Activated CD8-positive, alpha-beta memory T cell treated with anti-CD3 and anti-CD28 coated beads for 4 hours (primary cell): ENCODE measurements at regions not wholly inside any gene's neighbourhood (a gene's known extent, or its start where the extent isn't known, plus 50 kb on each side); places are given as distances from the start of the nearest gene placed in this dataset.
A peak's percentile ranks its signal among the peaks of the same experiment; 100 is the strongest.

Source experiments
- DNase-seq, 2 donors: peaks; one replicate each; pipeline ENCODE4 v3.0.0-alpha.2; 2020; ENCODE audit warnings: low read depth in 2 of 2

DNA sequence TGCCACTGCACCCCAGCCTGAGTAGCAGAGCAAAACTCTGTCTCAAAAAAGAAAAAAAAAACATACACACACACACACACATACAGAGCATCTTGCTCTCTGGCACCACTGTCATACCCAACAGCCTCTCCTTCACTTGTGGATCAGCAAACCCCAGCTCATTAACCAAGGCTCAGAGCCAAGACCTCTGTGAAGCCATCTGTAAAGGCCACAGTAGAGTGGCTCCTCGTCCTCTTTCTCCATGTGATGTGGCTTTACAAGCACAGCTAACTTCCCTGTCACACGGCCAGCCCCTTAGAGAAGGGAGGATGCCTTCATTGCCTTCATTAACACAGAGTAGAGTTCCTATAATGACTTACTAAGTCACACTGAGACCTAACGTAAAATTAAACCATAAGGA is 62.7 kb upstream of the LSM14A start:
- DNase-seq = no peak

DNA sequence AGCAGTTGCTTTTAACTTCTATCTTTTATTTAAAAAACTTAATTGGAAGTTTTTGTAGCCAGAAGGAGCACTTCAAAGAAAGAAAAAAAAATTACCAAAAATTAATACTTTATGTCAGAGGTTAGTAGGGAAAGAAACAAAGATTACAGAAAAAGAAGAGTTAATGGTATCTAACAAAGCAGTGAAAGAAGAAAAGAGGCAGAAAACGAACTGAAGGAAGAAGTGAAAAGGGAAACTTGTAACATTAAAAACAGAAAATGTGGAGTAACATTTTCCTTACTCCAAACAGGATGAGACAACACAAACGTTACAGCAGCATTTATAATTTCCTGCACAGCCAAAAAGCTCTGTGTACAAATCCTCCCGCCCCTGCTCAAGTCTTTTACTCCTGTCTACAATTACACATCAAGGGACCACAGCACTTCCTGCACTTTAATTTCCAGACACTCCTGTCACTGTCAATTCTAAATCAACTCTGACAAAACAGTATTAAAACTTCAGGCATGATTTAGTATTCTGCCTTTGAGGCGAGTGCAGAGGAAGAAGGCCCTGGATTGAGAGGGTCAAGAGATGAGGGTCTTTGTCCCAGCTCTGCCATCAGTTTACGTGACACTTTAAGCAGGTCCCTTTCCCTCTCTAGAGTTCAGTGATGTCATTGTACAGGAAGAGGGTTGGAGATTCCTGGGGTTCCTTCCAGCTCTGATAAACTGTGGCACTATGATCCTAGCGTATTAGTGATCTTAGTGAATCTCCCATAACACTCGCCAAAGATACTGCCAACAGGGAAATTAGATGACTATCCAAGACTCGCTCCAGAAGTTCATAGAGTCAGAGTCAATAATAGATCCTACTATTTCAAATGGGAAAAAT is 53.2 kb upstream of the LSM14A start:
- DNase-seq = no peak

DNA sequence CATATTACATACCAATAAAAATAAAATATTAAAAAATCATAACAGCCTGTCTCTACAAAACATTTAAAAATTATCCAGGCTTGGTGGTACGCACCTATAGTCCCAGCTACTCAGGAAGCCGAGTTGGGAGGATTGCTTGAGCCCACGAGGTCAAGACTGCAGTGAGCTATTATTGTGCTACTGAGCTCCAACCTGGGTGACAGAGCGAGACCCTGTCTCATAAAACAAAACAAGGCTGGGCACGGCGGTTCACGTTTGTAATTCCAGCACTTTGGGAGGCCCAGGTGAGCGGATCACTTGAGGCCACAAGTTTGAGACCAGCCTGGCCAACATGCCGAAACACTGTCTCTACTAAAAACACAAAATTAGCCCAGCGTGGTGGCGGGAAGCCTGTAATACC is 52.2 kb upstream of the LSM14A start:
- no peak for DNase-seq

DNA sequence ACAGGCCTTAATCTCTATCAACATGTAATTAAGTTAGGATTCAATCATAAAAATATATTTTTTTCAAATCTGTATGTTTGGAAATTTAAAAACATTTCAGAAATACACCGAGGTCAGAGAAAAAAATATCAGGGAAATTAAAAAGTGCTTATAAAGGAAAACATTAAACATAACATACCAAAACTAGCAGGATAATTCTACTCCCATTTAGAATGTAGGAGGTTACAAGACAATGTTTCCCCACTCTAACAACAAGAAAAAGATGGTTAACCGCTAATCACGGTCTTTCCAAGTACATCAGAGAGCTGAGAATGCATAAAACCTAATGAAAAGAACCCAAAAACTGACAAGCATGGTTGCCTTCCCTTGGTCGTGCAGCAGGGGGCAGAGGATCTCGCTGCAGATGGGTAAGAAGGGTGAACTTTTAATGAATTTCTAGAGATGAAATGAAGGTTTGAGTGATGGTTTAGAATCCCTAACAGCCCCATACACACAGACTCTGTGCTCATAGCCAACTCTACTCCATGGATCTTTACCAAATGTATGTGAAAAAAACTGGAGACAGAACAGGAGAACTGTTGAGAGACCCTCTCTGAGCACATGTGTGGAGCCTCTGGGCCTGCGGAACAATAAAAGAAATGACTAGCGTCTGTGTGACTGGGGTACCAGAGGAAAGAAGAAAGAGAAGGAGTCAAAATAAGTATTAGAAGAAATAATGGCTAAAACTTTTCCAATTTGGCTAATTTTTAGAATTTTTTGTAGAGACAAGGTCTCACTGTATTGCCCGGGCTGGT is 51.3 kb upstream of the LSM14A start:
- DNase-seq = peak in 1 of 2 donors; percentile 3
